IMR-90 (cell line): ENCODE measurements at regions not wholly inside any gene's neighbourhood (a gene's known extent, or its start where the extent isn't known, plus 50 kb on each side); places are given as distances from the start of the nearest gene placed in this dataset.

Experiments
- ATAC-seq: fragments of 200-7000 bp; cut with Tn5 transposase; 2 replicates; pipeline ENCODE4 v1.9.1; 2020; ENCODE audit warnings: low read depth, mild to moderate bottlenecking, moderate library complexity
- BruUV-seq: library from RNA; stranded (reverse); fragments of 400-500 nt; replicated peaks from 2 replicates; lab custom pipeline; 2021; lab: Mats Ljungman, UMichigan
- CTCF ChIA-PET: fragments of 300-600 bp; formaldehyde crosslinking; extraction: SDS; loops from one replicate; lab custom pipeline; 2021; ENCODE audit warnings: antibody characterized with exemption; lab: Yijun Ruan, JAX
- POLR2A ChIA-PET: fragments of 300-600 bp; sonication (Branson Sonifier 250); formaldehyde crosslinking; loops from one replicate; lab custom pipeline; 2022; ENCODE audit warnings: antibody characterized with exemption; ENCODE audit not compliant: unreplicated experiment; lab: Charles Lee
- DNase-seq: peaks from one replicate; pipeline ENCODE4 v3.0.0; 2013
- H2AFZ ChIP-seq: replicated peaks from 2 replicates; pipeline ENCODE3; 2013; ENCODE audit warnings: low read length, mild to moderate bottlenecking; ENCODE audit not compliant: poor library complexity
- H2AK5ac ChIP-seq: 2 replicates; pipeline ENCODE4 v1.6.1; 2013; ENCODE audit warnings: low read depth, low read length, inconsistent platforms
- H2AK9ac ChIP-seq: replicated peaks from 2 replicates; pipeline ENCODE3; 2013; ENCODE audit warnings: mild to moderate bottlenecking, low read depth, low read length, moderate library complexity; ENCODE audit not compliant: poor library complexity
- H2BK120ac ChIP-seq: 2 replicates; pipeline ENCODE4 v1.6.1; 2013; ENCODE audit warnings: low read depth, low read length, inconsistent platforms
- H2BK15ac ChIP-seq: 3 replicates; pipeline ENCODE4 v1.6.1; 2013; ENCODE audit warnings: low read depth, low read length, inconsistent platforms
- H2BK20ac ChIP-seq: 2 replicates; pipeline ENCODE4 v1.6.1; 2013; ENCODE audit warnings: low read depth, mild to moderate bottlenecking, inconsistent platforms, low read length, moderate library complexity
- H2BK5ac ChIP-seq: 2 replicates; pipeline ENCODE4 v1.6.1; 2013; ENCODE audit warnings: mild to moderate bottlenecking, low read depth, low read length, inconsistent platforms; ENCODE audit not compliant: poor library complexity, severe bottlenecking
- H3K14ac ChIP-seq: replicated peaks from 2 replicates; pipeline ENCODE4 v1.6.1; 2013; ENCODE audit warnings: low read depth, low read length, inconsistent platforms
- H3K18ac ChIP-seq: 2 replicates; pipeline ENCODE4 v1.6.1; 2013; ENCODE audit warnings: low read depth, low read length, control low read depth
- H3K23ac ChIP-seq: 2 replicates; pipeline ENCODE4 v1.6.1; 2013; ENCODE audit warnings: low read depth, low read length, inconsistent platforms
- H3K27ac ChIP-seq: 2 replicates; pipeline ENCODE4 v1.5.1; 2013; ENCODE audit warnings: mild to moderate bottlenecking, control low read depth, low read length; ENCODE audit not compliant: insufficient read depth
- H3K27me3 ChIP-seq: 2 replicates; pipeline ENCODE4 v1.6.1; 2013; ENCODE audit warnings: low read length; ENCODE audit not compliant: control insufficient read depth, insufficient read depth
- H3K36me3 ChIP-seq: 2 replicates; pipeline ENCODE4 v1.6.1; 2013; ENCODE audit warnings: low read length, mixed read lengths; ENCODE audit not compliant: control insufficient read depth, insufficient read depth
- H3K4ac ChIP-seq: 2 replicates; pipeline ENCODE4 v1.6.1; 2013; ENCODE audit warnings: low read depth, low read length, inconsistent platforms
- H3K4me1 ChIP-seq: 2 replicates; pipeline ENCODE4 v1.6.1; 2013; ENCODE audit warnings: low read length, mixed read lengths; ENCODE audit not compliant: control insufficient read depth, insufficient read depth
- H3K4me2 ChIP-seq: 2 replicates; pipeline ENCODE4 v1.6.1; 2013; ENCODE audit warnings: low read depth, mild to moderate bottlenecking, control low read depth, low read length, moderate library complexity
- H3K4me3 ChIP-seq: 2 replicates; pipeline ENCODE4 v1.5.1; 2013; ENCODE audit warnings: low read depth, mild to moderate bottlenecking, control low read depth, low read length, moderate library complexity; ENCODE audit not compliant: insufficient read depth
- H3K56ac ChIP-seq: 2 replicates; pipeline ENCODE4 v1.6.1; 2013; ENCODE audit warnings: low read length, inconsistent platforms; ENCODE audit not compliant: insufficient read depth; ENCODE audit errors: extremely low read depth
- H3K79me1 ChIP-seq, 2 experiments: 2 replicates each; pipeline ENCODE4 v1.6.1; 2013; ENCODE audit warnings: low read length in 2 of 2, inconsistent platforms in 1 of 2, low read depth in 1 of 2
- H3K9ac ChIP-seq: 2 replicates; pipeline ENCODE4 v1.6.1; 2013; ENCODE audit warnings: low read depth, low read length, control low read depth
- H3K9me1 ChIP-seq: 2 replicates; pipeline ENCODE4 v1.6.1; 2013; ENCODE audit warnings: low read length, inconsistent platforms; ENCODE audit not compliant: insufficient read depth
- H3K9me3 ChIP-seq: 2 replicates; pipeline ENCODE4 v1.6.1; 2013; ENCODE audit warnings: low read length; ENCODE audit not compliant: control insufficient read depth, insufficient read depth
- H4K20me1 ChIP-seq: 2 replicates; pipeline ENCODE4 v1.6.1; 2013; ENCODE audit warnings: low read length, inconsistent platforms; ENCODE audit not compliant: insufficient read depth
- H4K5ac ChIP-seq: 2 replicates; pipeline ENCODE4 v1.6.1; 2013; ENCODE audit warnings: mild to moderate bottlenecking, low read depth, low read length, control low read depth
- H4K8ac ChIP-seq, 2 experiments: 2 replicates each; pipeline ENCODE4 v1.6.1; 2013; ENCODE audit warnings: low read depth in 2 of 2, low read length in 2 of 2, control low read depth in 1 of 2, inconsistent platforms in 1 of 2
- H4K91ac ChIP-seq: 2 replicates; pipeline ENCODE4 v1.6.1; 2013; ENCODE audit warnings: low read depth, low read length, inconsistent platforms; ENCODE audit not compliant: insufficient read depth
- BHLHE40 ChIP-seq: fragments of 150-350 bp; IDR thresholded peaks from 2 replicates; pipeline ENCODE4 v1.6.1; 2016; ENCODE audit warnings: mild to moderate bottlenecking, low read depth, low read length
- CEBPB ChIP-seq: IDR thresholded peaks from 2 replicates; pipeline ENCODE4 v1.6.1; 2012; ENCODE audit warnings: low read depth, low read length, improper control_type of control experiment
- CHD1 ChIP-seq: IDR thresholded peaks from 2 replicates; pipeline ENCODE4 v1.6.1; 2012; ENCODE audit warnings: low read depth, low read length, improper control_type of control experiment
- FOS ChIP-seq: fragments of 150-350 bp; IDR thresholded peaks from 2 replicates; pipeline ENCODE4 v1.6.1; 2016; ENCODE audit warnings: low read depth, low read length
- MAFK ChIP-seq: IDR thresholded peaks from 2 replicates; pipeline ENCODE4 v1.6.1; 2012; ENCODE audit warnings: low read depth, low read length, improper control_type of control experiment
- MAZ ChIP-seq: IDR thresholded peaks from 2 replicates; pipeline ENCODE4 v1.6.1; 2012; ENCODE audit warnings: low read depth, mild to moderate bottlenecking, low read length, improper control_type of control experiment, moderate library complexity, borderline replicate concordance
- MXI1 ChIP-seq: IDR thresholded peaks from 2 replicates; pipeline ENCODE4 v1.6.1; 2012; ENCODE audit warnings: low read depth, mild to moderate bottlenecking, low read length, moderate library complexity, borderline replicate concordance
- NFE2L2 ChIP-seq: fragments of 150-350 bp; IDR thresholded peaks from 2 replicates; pipeline ENCODE4 v1.6.1; 2016; ENCODE audit warnings: low read depth, mild to moderate bottlenecking, low read length
- POLR2A ChIP-seq: IDR thresholded peaks from 2 replicates; pipeline ENCODE4 v1.6.1; 2012; ENCODE audit warnings: mild to moderate bottlenecking, low read depth, low read length
- RAD21 ChIP-seq: IDR thresholded peaks from 2 replicates; pipeline ENCODE4 v1.6.1; 2012; ENCODE audit warnings: low read length, improper control_type of control experiment
- RCOR1 ChIP-seq: IDR thresholded peaks from 2 replicates; pipeline ENCODE4 v1.6.1; 2012; ENCODE audit warnings: mild to moderate bottlenecking, low read length, improper control_type of control experiment; ENCODE audit not compliant: insufficient replicate concordance
- RFX5 ChIP-seq: IDR thresholded peaks from 2 replicates; pipeline ENCODE4 v1.8.0; 2012; ENCODE audit warnings: low read depth, mild to moderate bottlenecking, low read length, moderate library complexity
- SMC3 ChIP-seq: fragments of 150-350 bp; IDR thresholded peaks from 2 replicates; pipeline ENCODE4 v1.6.1; 2016; ENCODE audit warnings: low read depth, mild to moderate bottlenecking, antibody characterized with exemption, low read length, moderate library complexity
- USF2 ChIP-seq: fragments of 150-350 bp; IDR thresholded peaks from 2 replicates; pipeline ENCODE4 v1.6.1; 2017; ENCODE audit warnings: mild to moderate bottlenecking, antibody characterized with exemption, low read length, low read depth
- WGBS, 2 experiments: methylation state at CpG; one replicate each; pipeline versions ENCODE4 v1.1.5 to v1.1.7; 2013; ENCODE audit warnings: missing lambda C conversion rate in 2 of 2; ENCODE audit not compliant: insufficient read length in 1 of 2; ENCODE audit errors: extremely low coverage in 2 of 2; 5-methylcytosine and 5-hydroxymethylcytosine counted together
- dilution Hi-C: fragments of 300-500 bp; cut with HindIII; formaldehyde crosslinking; loops from one replicate; pipeline ENCODE4 v1.14.3; 2018; ENCODE audit warnings: low sequenced_read_pairs; ENCODE audit not compliant: unreplicated experiment
- in situ Hi-C: fragments of 300-500 bp; cut with MboI; formaldehyde crosslinking; loops from 3 replicates; pipeline ENCODE4 v1.14.3; 2019; ENCODE audit warnings: low sequenced_read_pairs, inconsistent platforms, mixed read lengths
- intact Hi-C: fragments of 100-400 bp; cut with micrococcal nuclease; formaldehyde crosslinking; loops from 2 replicates; pipeline ENCODE4 v1.10.0; 2022
- TF ChIP-seq, protein P1 (sequence below): conservative IDR thresholded peaks from 2 replicates; pipeline ENCODE4 v1.5.1; 2012; ENCODE audit warnings: mild to moderate bottlenecking, low read depth, low read length, improper control_type of control experiment
- TF ChIP-seq, protein P2 (sequence below): fragments of 150-350 bp; IDR thresholded peaks from 2 replicates; pipeline ENCODE4 v1.6.1; 2016; ENCODE audit warnings: low read depth, mild to moderate bottlenecking, low read length, moderate library complexity, borderline replicate concordance

- no peaks in the 10 kb centered on the region for H3K9me3 ChIP-seq
- no peak overlapping the region for H2AK9ac ChIP-seq
- H2BK15ac ChIP-seq: no peak overlapping the region
- no peak for DNase-seq
- no peak overlapping the region for H3K4ac ChIP-seq
- H3K23ac ChIP-seq: no peak overlapping the region
- ChIA-PET CTCF (no interaction called here), POLR2A (no interaction called here)
- no peak overlapping the region for H4K91ac ChIP-seq
- H2BK20ac ChIP-seq: no peak overlapping the region
- no peak overlapping the region for H2BK5ac ChIP-seq
- dilution Hi-C loops (no loop called here), intact Hi-C loops (no loop called here), in situ Hi-C loops (no loop called here)
- no peaks in the 10 kb centered on the region for H3K4me1 ChIP-seq
- WGBS, 2 experiments: no CpG with 5 or more reads among the region's 8 CpGs
- TF ChIP-seq FOS (no peak), RAD21 (no peak), MXI1 (no peak), CEBPB (no peak), SMC3 (no peak), RFX5 (no peak), POLR2A (no peak), BHLHE40 (no peak), CHD1 (no peak), USF2 (no peak), MAFK (no peak), RCOR1 (no peak), MAZ (no peak), NFE2L2 (no peak)
- TF ChIP-seq, protein P1, sequence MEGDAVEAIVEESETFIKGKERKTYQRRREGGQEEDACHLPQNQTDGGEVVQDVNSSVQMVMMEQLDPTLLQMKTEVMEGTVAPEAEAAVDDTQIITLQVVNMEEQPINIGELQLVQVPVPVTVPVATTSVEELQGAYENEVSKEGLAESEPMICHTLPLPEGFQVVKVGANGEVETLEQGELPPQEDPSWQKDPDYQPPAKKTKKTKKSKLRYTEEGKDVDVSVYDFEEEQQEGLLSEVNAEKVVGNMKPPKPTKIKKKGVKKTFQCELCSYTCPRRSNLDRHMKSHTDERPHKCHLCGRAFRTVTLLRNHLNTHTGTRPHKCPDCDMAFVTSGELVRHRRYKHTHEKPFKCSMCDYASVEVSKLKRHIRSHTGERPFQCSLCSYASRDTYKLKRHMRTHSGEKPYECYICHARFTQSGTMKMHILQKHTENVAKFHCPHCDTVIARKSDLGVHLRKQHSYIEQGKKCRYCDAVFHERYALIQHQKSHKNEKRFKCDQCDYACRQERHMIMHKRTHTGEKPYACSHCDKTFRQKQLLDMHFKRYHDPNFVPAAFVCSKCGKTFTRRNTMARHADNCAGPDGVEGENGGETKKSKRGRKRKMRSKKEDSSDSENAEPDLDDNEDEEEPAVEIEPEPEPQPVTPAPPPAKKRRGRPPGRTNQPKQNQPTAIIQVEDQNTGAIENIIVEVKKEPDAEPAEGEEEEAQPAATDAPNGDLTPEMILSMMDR: no peak
- TF ChIP-seq, protein P2, sequence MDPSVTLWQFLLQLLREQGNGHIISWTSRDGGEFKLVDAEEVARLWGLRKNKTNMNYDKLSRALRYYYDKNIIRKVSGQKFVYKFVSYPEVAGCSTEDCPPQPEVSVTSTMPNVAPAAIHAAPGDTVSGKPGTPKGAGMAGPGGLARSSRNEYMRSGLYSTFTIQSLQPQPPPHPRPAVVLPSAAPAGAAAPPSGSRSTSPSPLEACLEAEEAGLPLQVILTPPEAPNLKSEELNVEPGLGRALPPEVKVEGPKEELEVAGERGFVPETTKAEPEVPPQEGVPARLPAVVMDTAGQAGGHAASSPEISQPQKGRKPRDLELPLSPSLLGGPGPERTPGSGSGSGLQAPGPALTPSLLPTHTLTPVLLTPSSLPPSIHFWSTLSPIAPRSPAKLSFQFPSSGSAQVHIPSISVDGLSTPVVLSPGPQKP: no peak
- no peak overlapping the region for H2AK5ac ChIP-seq
- no peaks in the 10 kb centered on the region for H3K79me1 ChIP-seq
- H3K4me2 ChIP-seq: no peak overlapping the region
- no peak for ATAC-seq
- H2BK120ac ChIP-seq: no peak overlapping the region
- peaks cover 34% of the 10 kb centered on the region for H3K27me3 ChIP-seq
- H3K36me3 ChIP-seq: no peaks in the 10 kb centered on the region
- no peaks in the 10 kb centered on the region for H4K20me1 ChIP-seq
- no peak overlapping the region for H3K18ac ChIP-seq
- no peak overlapping the region for H3K4me3 ChIP-seq
- H3K9me1 ChIP-seq: no peaks in the 10 kb centered on the region
- no peak overlapping the region for H3K27ac ChIP-seq
- no peak overlapping the region for H3K14ac ChIP-seq
- H2AFZ ChIP-seq: no peak overlapping the region
- H3K56ac ChIP-seq: no peak overlapping the region
- no peak overlapping the region for H3K9ac ChIP-seq
- H4K5ac ChIP-seq: no peak overlapping the region
- BruUV-seq: no TSS peak
- no peak overlapping the region for H4K8ac ChIP-seq
Measured at GRCh38 chr2:100704711-100705110, 115.2 kb upstream of the NPAS2 start.
